ENCODE measurements at regions not wholly inside any gene's neighbourhood (a gene's known extent, or its start where the extent isn't known, plus 50 kb on each side); places are given as distances from the start of the nearest gene placed in this dataset.
A peak's percentile ranks its signal among the peaks of the same experiment; 100 is the strongest.
"Not testable (repeated sequence)": the region's sequence is repeated elsewhere in the genome, so short reads cannot be mapped to it uniquely, and the experiment has no call there.

DNA sequence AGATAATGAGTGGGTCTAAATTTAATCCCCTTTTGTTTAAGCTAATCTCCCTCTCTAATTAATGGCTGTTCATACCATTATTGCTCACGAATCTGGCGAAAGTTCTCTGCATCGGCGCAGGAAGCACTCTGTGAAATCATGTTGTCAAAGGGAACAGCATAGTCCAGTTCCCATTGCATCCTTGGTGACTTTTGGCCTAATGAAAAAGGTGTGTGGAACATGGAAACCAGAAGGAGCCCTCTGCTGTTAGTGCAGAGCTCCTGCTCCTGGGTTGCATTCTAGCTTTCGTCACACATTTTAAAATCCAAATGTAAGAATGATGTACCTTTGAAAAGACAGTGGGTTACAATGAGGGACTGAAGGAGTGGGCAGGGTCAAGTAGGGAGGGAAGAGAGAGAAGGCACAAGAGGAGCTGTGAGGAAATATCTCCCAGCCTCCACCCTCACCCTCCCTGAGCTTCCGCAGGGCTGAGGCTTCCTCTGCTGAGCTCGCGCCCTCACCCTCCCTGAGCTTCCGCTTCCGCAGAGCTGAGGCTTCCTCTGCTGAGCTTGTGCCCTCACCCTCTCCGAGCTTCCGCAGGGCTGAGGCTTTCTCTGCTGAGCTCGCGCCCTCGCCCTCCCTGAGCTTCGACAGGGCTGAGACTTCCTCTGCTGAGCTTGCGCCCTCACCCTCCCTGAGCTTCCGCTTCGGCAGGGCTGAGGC lies 754.3 kb upstream of the TPTE start:
- H3K27ac ChIP-seq; H3K9me3 ChIP-seq; H3K4me3 ChIP-seq; H3K36me3 ChIP-seq; H3K4me1 ChIP-seq; intact Hi-C loops (cut with DNase I); H3K27me3 ChIP-seq: not testable (repeated sequence)
- DNase-seq (ENCODE audit: low spot score in 2 of 2), result peak in 1 of 2 donors; percentile 50

DNA sequence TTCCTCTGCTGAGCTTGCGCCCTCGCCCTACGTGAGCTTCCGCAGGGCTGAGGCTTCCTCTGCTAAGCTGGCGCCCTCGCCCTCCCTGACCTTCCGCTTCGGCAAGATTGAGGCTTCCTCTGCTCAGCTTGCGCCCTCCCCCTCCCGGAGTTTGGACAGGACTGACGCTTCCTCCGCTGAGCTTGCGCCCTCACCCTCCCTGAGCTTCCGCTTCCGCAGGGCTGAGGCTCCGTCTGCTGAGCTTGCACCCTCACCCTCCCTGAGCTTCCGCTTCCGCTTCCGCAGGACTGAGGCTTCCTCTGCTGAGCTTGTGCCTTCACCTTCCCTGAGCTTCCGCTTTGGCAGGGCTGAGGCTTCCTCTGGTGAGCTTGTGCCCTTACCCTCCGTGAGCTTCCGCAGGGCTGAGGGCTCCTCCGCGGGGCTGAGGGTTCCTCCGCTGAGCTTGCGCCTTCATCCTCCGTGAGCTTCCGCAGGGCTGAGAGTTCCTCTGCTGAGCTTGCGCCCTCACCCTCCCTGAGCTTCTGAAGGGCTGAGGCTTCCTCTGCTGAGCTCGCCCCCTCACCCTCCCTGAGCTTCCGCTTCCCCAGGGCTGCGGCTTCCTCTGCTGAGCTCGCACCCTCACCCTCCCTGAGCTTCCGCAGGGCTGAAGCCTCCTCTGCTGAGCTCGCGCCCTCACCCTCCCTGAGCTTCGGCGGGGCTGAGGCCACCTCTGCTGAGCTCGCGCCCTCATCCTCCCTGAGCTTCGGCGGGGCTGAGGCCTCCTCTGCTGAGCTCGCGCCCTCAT lies 753.6 kb upstream of the TPTE start:
- Histone ChIP-seq H3K4me3 (no peak overlapping the region), H3K27ac (no peak overlapping the region), H3K27me3 (no peaks in the 10 kb centered on the region), H3K4me1 (no peaks in the 10 kb centered on the region), H3K36me3 (no peaks in the 10 kb centered on the region), H3K9me3 (peaks cover 0 to 5% of the 10 kb centered on the region in 2 donors)
- DNase-seq (ENCODE audit: low spot score in 2 of 2), result peak in 1 of 2 donors; percentile 63
- TF ChIP-seq, protein P1, sequence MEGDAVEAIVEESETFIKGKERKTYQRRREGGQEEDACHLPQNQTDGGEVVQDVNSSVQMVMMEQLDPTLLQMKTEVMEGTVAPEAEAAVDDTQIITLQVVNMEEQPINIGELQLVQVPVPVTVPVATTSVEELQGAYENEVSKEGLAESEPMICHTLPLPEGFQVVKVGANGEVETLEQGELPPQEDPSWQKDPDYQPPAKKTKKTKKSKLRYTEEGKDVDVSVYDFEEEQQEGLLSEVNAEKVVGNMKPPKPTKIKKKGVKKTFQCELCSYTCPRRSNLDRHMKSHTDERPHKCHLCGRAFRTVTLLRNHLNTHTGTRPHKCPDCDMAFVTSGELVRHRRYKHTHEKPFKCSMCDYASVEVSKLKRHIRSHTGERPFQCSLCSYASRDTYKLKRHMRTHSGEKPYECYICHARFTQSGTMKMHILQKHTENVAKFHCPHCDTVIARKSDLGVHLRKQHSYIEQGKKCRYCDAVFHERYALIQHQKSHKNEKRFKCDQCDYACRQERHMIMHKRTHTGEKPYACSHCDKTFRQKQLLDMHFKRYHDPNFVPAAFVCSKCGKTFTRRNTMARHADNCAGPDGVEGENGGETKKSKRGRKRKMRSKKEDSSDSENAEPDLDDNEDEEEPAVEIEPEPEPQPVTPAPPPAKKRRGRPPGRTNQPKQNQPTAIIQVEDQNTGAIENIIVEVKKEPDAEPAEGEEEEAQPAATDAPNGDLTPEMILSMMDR (IDR thresholded peaks at IDR 0.05), result no peak
- intact Hi-C loops (cut with DNase I), result no loop called here

DNA sequence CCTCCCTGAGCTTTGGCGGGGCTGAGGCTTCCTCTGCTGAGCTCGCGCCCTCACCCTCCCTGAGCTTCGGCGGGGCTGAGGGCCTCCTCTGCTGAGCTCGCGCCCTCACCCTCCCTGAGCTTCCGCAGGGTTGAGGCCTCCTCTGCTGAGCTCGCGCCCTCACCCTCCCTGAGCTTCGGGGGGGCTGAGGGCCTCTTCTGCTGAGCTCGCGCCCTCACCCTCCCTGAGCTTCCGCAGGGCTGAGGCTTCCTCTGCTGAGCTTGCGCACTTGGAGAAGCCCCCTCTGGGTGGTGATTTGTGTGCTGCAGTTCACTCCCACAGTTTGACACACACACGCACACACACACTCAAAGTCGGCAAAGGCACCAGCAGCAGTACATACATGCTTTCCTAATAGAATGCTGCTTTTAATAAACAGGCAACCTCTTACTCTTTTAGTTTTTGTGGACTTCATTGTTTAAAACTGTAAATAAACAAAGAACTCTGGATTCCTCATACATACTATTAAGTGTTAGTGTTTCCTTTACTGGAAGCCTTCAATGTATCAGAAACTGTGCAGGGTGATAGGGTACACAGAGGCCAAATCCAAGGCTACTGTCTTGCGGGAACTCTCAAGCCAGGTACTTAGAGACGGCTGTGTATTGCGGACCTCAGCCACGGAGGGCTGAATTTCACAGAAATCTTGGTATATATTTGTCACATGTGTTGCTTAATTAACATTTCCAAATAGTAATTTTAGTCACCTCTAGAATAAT lies 752.8 kb upstream of the TPTE start:
- H3K4me3 ChIP-seq; H3K4me1 ChIP-seq; H3K36me3 ChIP-seq; H3K27ac ChIP-seq; H3K27me3 ChIP-seq; H3K9me3 ChIP-seq; intact Hi-C loops (cut with DNase I): not testable (repeated sequence)
- peak in 1 of 2 donors; percentile 50 for DNase-seq (ENCODE audit: low spot score in 2 of 2)

DNA sequence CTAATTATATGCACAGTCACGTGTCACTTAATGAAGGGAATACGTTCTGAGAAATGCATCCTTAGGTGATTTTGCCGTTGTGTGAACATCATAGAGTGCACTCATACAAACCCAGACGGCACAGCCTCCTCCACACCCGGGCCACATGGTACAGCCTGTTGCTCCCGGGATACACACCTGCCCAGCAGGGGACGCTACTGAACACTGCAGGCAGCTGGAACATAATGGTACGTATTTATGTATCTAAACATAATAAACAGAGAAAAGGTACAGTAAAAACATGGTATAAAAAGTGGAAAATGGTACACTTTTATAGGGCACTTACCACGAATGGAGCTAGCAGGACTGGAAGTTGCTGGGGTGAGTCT lies 752.3 kb upstream of the TPTE start:
- peak in 1 of 2 donors; percentile 53 for DNase-seq (ENCODE audit: low spot score in 2 of 2)
- H3K36me3 ChIP-seq; H3K4me3 ChIP-seq; H3K27me3 ChIP-seq; H3K27ac ChIP-seq; intact Hi-C loops (cut with DNase I); H3K9me3 ChIP-seq; H3K4me1 ChIP-seq: not testable (repeated sequence)

DNA sequence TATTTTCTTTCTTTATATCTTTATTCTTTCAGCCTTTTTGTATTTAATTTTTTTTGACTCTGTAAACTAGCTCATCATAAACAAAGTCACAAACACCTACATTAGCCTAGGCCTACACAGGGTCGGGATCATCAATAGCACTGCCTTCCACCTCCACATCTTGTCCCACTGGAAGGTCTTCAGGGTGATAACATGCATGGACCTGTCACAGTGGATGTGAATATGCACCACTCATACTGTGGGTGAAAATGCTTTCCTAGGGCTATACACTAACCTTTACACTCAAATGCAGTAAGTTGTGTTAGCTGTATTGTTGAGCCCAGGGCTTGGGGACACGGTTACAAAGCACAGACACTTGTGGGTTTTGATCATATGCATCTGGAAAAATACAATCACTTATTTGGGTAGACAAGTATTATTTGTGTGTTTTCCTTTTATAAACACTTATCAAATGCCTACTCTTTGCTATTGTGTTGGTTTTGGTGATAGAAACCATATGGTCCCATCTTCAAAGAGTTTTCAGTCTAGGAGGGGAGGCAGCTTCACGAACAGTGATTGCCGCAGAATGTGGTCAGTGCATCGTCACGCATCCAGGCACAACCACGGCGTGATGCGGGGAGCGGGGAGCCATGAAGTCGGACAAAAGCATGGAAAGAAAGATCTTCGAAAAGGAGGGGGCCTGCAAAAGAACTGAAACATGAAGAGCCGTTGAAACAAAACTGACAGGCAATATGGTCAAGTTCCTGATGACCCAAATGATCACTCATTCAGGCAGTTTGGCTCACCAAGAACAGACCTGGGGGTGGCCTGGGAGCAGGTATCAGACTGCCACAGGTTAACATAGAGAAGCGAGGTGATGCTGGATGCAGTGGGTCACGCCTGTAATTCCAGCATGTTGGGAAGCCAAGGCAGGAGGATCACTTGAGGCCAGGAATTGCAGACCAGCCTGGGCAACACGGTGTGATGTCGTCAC lies 751.4 kb upstream of the TPTE start:
- H3K9me3 ChIP-seq; H3K4me3 ChIP-seq; H3K4me1 ChIP-seq; H3K27ac ChIP-seq; H3K27me3 ChIP-seq; intact Hi-C loops (cut with DNase I); H3K36me3 ChIP-seq: not testable (repeated sequence)
- peak in 1 of 2 donors; percentile 58 for DNase-seq (ENCODE audit: low spot score in 2 of 2)

DNA sequence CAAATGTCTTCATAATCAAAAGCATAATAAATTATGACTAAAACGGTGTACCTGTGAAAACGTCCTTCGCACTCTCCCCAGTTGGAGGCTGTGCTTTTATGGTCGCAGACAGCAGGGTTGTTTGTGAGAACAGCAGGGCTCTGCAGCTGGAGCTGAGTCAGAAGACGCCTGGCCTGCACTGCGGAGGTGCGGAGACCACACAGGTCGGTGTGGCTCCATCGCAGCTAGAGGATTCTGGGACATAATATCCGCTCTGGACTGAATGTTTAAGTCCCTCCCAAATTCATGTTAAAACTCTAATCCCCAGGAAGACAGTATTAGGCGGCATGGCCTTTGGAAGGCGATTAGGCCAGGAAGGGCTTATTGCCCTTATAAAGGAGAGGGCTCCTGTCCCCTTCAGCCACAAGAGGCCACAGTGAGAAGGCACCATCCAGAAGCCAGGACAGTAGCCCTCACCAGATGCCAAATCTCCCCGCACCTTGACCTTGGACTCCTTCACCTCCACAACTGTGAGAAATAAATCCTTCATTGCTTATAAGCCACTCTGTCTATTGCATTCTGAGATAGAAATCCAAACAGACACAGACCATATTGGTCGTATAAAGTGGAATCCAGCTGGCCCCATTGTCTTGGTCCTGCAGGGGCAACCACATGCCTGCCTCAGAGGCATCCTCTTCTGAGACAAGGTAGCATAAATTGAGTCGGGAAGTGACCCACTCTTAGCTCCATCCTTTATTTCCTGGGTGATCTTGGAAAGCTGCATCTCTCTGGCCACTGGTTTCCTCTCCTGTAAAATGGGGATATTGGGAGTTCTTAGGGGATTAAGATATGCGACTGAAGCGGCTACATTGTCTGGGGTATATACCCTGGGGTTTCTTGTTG lies 749.7 kb upstream of the TPTE start:
- H3K4me3 ChIP-seq; H3K27me3 ChIP-seq; H3K27ac ChIP-seq; intact Hi-C loops (cut with DNase I); H3K9me3 ChIP-seq; H3K4me1 ChIP-seq; H3K36me3 ChIP-seq: not testable (repeated sequence)
- DNase-seq (ENCODE audit: low spot score in 2 of 2), result peak in 1 of 2 donors; percentile 30

DNA sequence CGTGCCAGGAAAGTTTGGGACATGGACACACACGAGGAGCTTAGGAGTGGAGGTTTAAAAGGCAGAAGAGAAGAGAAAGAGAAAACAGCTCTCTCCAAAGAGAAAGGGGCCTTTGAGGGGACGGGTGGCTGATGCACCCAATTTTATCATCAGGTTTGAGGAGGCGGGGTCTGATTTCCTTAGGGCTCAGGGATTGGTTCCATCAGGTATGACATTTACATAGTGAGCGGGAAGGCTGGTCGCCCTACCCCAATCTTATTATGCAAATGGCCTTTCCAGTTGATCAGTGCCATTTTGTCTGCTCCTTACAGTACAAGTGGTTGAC lies 749.1 kb upstream of the TPTE start:
- Histone ChIP-seq H3K27ac (no peak overlapping the region), H3K4me3 (no peak overlapping the region), H3K4me1 (no peaks in the 10 kb centered on the region), H3K9me3 (peaks cover 0 to 5% of the 10 kb centered on the region in 2 donors), H3K27me3 (no peaks in the 10 kb centered on the region), H3K36me3 (no peaks in the 10 kb centered on the region)
- intact Hi-C loops (cut with DNase I), result no loop called here
- TF ChIP-seq, protein P1 (IDR thresholded peaks at IDR 0.05), result no peak
- no peak for DNase-seq (ENCODE audit: low spot score in 2 of 2)

DNA sequence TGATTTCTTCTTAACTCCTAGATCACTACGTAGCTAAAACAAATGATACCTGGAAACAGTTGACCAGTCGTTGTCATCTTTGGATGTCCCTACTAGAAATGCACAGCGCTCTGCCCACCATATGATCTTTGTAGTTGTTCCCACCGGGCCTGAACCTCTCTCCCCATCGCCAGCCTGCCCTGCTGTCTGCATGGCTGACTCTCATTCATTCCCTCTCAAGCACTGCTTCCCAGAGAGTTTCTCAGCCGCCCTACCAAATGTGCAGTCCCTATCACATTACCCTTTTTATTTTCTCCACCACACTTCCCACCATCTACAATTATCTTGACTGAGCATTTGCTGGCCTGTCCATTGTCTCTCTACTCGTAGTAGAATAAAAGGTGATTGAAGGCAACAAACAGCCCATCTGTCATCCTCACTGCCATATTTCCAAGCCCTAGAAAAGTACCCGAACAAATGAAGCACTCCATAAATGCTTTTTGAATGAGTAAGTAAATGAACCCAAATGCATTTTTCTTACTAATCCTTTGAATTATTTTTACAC lies 748.4 kb upstream of the TPTE start:
- H3K27ac ChIP-seq; H3K4me3 ChIP-seq; H3K4me1 ChIP-seq; H3K9me3 ChIP-seq; H3K27me3 ChIP-seq; H3K36me3 ChIP-seq; DNase-seq (ENCODE audit: low spot score in 2 of 2); intact Hi-C loops (cut with DNase I): not testable (repeated sequence)
